Mesodermal cell (in vitro differentiated cells): ENCODE measurements at regions not wholly inside any gene's neighbourhood (a gene's known extent, or its start where the extent isn't known, plus 50 kb on each side); places are given as distances from the start of the nearest gene placed in this dataset.
"Not testable (repeated sequence)": the region's sequence is repeated elsewhere in the genome, so short reads cannot be mapped to it uniquely, and the experiment has no call there.

ENCODE experiments used
- H3K27ac ChIP-seq: 2 replicates; pipeline ENCODE4 v1.7.0; 2013; ENCODE audit warnings: mild to moderate bottlenecking, low read depth, low read length, moderate library complexity; ENCODE audit not compliant: severe bottlenecking
- H3K36me3 ChIP-seq: 2 replicates; pipeline ENCODE4 v1.7.1; 2013; ENCODE audit warnings: mild to moderate bottlenecking, low read length, moderate library complexity; ENCODE audit not compliant: control insufficient read depth, insufficient read depth
- H3K4me1 ChIP-seq: one replicate; pipeline ENCODE4 v1.7.1; 2013; ENCODE audit warnings: mild to moderate bottlenecking, low read length; ENCODE audit not compliant: insufficient read depth, control insufficient read depth, poor library complexity, severe bottlenecking
- H3K4me3 ChIP-seq: 2 replicates; pipeline ENCODE4 v1.7.0; 2013; ENCODE audit warnings: low read length, control low read depth, mild to moderate bottlenecking; ENCODE audit not compliant: insufficient read depth, poor library complexity, severe bottlenecking; ENCODE audit errors: extremely low read depth
- H3K9me3 ChIP-seq: 2 replicates; pipeline ENCODE4 v1.7.1; 2013; ENCODE audit warnings: mild to moderate bottlenecking, low read length, moderate library complexity; ENCODE audit not compliant: control insufficient read depth
- WGBS, 2 experiments: methylation state at CpG; one replicate each; pipeline ENCODE4 v1.1.5; 2013; ENCODE audit warnings: missing lambda C conversion rate in 2 of 2; ENCODE audit not compliant: insufficient coverage in 2 of 2; 5-methylcytosine and 5-hydroxymethylcytosine counted together

GRCh38 chr6:62819640-62820039 lies 391.6 kb upstream of the FKBP1C start:
- Histone ChIP-seq H3K4me1 (no peaks in the 10 kb centered on the region), H3K36me3 (no peaks in the 10 kb centered on the region), H3K9me3 (peaks cover 3% of the 10 kb centered on the region), H3K27ac (no peak overlapping the region), H3K4me3 (no peak overlapping the region)
- no CpG with 5 or more reads among the region's 2 CpGs for WGBS, 2 experiments

GRCh38 chr6:62808565-62809293 lies 402.5 kb upstream of the FKBP1C start:
- Histone ChIP-seq H3K27ac (no peak overlapping the region), H3K4me1 (peaks cover 6% of the 10 kb centered on the region), H3K9me3 (no peaks in the 10 kb centered on the region), H3K4me3 (no peak overlapping the region), H3K36me3 (no peaks in the 10 kb centered on the region)
- no CpG with 5 or more reads among the region's 1 CpG for WGBS, 2 experiments

- 92 to 100% methylated on average over 1 to 3 of the region's 4 CpGs for WGBS, 2 experiments
- no peaks in the 10 kb centered on the region for H3K4me1 ChIP-seq
- no peak overlapping the region for H3K4me3 ChIP-seq
These were observed 405.8 kb upstream of the FKBP1C start for GRCh38 chr6:62805431-62805830.

GRCh38 chr6:62803094-62803493 lies 408.2 kb upstream of the FKBP1C start:
- Histone ChIP-seq H3K27ac (no peak overlapping the region), H3K9me3 (no peaks in the 10 kb centered on the region), H3K36me3 (no peaks in the 10 kb centered on the region), H3K4me1 (no peaks in the 10 kb centered on the region), H3K4me3 (no peak overlapping the region)
- WGBS, 2 experiments, result 81% methylated on average over 5 of the region's 7 CpGs

More at GRCh38 chr6:62805431-62805830, 405.8 kb upstream of the FKBP1C start:
- Histone ChIP-seq H3K27ac (no peak overlapping the region), H3K36me3 (no peaks in the 10 kb centered on the region), H3K9me3 (no peaks in the 10 kb centered on the region)

- WGBS, 2 experiments, result 59 to 84% methylated on average over 3 to 4 of the region's 4 CpGs
- no peak overlapping the region for H3K4me3 ChIP-seq
These were observed 414.1 kb upstream of the FKBP1C start for GRCh38 chr6:62797190-62797589.

GRCh38 chr6:62775427-62776022 lies 435.7 kb upstream of the FKBP1C start:
- no peaks in the 10 kb centered on the region for H3K36me3 ChIP-seq
- no peaks in the 10 kb centered on the region for H3K9me3 ChIP-seq
- no peak overlapping the region for H3K4me3 ChIP-seq
- 100% methylated on average over 1 to 2 of the region's 5 CpGs for WGBS, 2 experiments
- H3K27ac ChIP-seq, result no peak overlapping the region
- H3K4me1 ChIP-seq, result no peaks in the 10 kb centered on the region

More at GRCh38 chr6:62797190-62797589, 414.1 kb upstream of the FKBP1C start:
- Histone ChIP-seq H3K36me3 (no peaks in the 10 kb centered on the region), H3K27ac (no peak overlapping the region), H3K4me1 (no peaks in the 10 kb centered on the region), H3K9me3 (no peaks in the 10 kb centered on the region)

- H3K4me3 ChIP-seq, H3K9me3 ChIP-seq, H3K27ac ChIP-seq, H3K4me1 ChIP-seq, H3K36me3 ChIP-seq: not testable (repeated sequence)
- no CpG with 5 or more reads among the region's 5 CpGs for WGBS, 2 experiments
These were observed 445.1 kb upstream of the FKBP1C start for GRCh38 chr6:62766174-62766573.

- Histone ChIP-seq H3K9me3 (no peaks in the 10 kb centered on the region), H3K4me3 (no peak overlapping the region), H3K4me1 (no peaks in the 10 kb centered on the region), H3K36me3 (no peaks in the 10 kb centered on the region), H3K27ac (no peak overlapping the region)
- no CpG with 5 or more reads among the region's 3 CpGs for WGBS, 2 experiments
These were observed 446.4 kb upstream of the FKBP1C start for GRCh38 chr6:62764841-62765240.

- Histone ChIP-seq H3K4me3 (no peak overlapping the region), H3K36me3 (no peaks in the 10 kb centered on the region), H3K4me1 (no peaks in the 10 kb centered on the region), H3K9me3 (no peaks in the 10 kb centered on the region), H3K27ac (peak overlapping the region; percentile 57)
- 100% methylated on average over 1 of the region's 2 CpGs; no CpG with 5 or more reads in 1 of the 2 experiments for WGBS, 2 experiments
These were observed 447.9 kb upstream of the FKBP1C start for GRCh38 chr6:62763125-62763912.

- Histone ChIP-seq H3K9me3 (no peaks in the 10 kb centered on the region), H3K4me3 (no peak overlapping the region), H3K27ac (no peak overlapping the region), H3K4me1 (no peaks in the 10 kb centered on the region), H3K36me3 (no peaks in the 10 kb centered on the region)
- WGBS, 2 experiments, result no CpG with 5 or more reads among the region's 1 CpG
These were observed 460.9 kb upstream of the KHDRBS2 start for GRCh38 chr6:62746968-62747367.

- Histone ChIP-seq H3K4me3 (no peak overlapping the region), H3K9me3 (no peaks in the 10 kb centered on the region), H3K4me1 (no peaks in the 10 kb centered on the region), H3K36me3 (no peaks in the 10 kb centered on the region), H3K27ac (no peak overlapping the region)
These were observed 460.1 kb upstream of the KHDRBS2 start for GRCh38 chr6:62746161-62746560.
